HG03432 (cell line): ENCODE measurements at regions not wholly inside any gene's neighbourhood (a gene's known extent, or its start where the extent isn't known, plus 50 kb on each side); places are given as distances from the start of the nearest gene placed in this dataset.
A peak's percentile ranks its signal among the peaks of the same experiment; 100 is the strongest.

Experiments
- ATAC-seq: cut with Tn5 transposase; IDR thresholded peaks from one replicate; pipeline ENCODE4 v1.9.1; 2021; ENCODE audit warnings: mild to moderate bottlenecking, moderate library complexity; ENCODE audit not compliant: unreplicated experiment

DNA sequence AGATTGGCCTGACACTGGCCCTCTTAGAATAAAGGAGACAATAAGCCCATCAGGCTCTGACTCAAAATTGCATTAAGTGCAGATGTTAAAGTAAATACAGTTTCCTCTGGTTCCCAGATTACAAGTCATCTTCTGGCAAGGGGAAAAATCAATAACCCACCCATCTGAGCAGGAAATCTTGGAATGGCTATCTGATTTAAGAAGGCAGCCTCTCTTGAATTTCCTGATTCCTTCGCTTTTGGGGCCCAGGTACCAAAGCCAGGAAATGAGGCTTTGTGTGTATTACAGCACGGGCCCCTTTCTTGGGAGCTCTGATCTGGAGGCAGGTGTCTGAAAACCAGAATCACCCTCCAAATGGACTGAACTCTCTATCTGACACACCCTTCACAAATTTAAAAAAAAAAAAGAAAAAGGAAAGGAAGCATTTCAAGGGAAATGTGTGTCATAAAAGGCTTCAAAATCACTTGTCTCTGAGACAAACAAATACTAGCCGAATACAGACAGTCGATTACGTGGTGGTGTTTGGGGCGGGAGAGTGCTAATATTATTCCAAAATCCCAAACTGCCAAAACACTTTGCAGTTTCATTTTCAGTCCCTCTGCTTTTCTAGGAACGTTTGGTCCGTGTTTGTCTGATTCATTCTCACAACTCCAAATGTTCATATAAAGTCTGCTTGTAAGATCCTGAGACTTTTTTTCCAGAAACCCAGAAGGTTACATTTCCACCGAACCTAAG is 240.9 kb upstream of the CAMK1G start:
- ATAC-seq = no peak

DNA sequence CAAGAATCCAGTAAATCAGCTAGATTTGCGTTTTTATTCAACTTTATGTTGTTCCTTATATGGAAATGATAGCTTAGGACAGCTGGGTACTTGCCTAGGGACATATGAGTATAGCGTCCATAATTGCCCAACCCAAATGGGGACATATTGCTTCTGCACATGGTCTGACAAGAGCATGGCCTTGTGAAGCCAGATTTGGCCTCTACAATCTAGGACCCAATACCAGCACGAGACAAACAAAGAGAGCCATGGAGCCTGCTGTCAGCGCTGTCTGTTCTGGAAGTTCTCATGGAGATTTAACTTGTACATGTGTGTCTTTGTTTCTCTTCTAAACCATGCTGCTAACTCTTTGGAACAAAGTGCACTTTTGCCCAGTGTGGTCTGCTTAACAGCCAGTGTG is 240.0 kb upstream of the CAMK1G start:
- ATAC-seq = no peak

DNA sequence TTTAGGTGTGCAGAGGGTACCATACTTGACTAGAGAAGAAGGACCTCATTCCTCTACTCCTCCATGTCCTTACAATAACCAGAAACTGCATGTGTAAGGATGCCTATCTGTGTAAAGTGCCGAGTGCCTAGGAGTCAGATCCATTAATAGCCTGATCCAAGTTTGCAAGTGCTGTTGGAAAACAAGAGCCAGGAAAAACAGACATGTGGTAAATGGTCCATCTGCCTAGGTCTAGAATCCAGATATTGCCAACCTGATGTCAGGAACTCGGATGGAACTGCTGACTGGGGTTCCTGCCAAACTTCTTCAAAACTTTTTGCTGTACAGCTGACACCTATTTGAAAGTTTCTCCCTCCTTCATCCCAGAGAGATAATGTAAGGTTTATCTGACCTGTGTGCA is 239.4 kb upstream of the CAMK1G start:
- ATAC-seq = no peak

DNA sequence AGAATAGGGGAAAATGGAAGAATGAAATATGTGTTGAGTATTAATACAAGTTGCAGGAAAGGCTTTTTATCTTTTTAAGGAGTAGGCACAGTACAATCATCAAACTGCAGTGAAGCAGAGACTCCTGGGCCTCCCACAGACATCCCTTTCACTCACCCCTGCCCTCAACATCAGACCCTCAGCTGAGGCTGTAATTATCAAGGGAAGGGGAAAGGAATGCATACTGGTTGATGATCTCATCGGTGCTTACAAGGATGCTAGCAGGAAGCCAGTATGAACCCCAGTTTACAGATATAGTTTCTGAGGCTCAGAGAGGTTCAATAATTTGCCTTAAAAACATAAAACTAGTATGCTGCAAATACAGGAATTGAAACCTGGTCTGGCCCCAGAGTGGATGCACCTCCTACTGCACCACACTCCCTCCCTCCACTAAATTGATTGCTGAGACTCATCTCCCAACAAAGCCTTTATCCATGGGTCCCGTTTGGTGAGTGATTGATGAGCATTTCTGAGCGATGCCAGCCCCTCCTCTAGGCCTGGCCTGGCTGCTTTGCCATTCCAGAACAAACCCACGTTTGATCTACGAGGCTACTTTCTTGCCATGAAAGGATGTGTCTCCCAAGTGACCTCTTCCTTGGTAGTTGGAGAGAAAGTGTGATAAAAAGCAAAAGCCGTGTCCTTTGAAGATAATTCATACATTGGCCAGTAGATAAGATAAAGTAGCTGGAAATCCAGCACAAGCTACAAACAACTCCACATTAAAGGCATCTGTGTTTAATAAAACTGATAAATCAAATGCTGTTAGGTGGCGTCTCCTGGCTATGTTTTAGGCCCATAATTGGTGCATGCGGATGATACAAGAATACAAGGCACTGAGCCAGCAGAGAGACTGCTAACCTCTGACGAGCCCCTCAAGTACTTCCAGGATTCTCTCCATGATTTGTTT is 233.9 kb upstream of the CAMK1G start:
- peak; percentile 40 for ATAC-seq

DNA sequence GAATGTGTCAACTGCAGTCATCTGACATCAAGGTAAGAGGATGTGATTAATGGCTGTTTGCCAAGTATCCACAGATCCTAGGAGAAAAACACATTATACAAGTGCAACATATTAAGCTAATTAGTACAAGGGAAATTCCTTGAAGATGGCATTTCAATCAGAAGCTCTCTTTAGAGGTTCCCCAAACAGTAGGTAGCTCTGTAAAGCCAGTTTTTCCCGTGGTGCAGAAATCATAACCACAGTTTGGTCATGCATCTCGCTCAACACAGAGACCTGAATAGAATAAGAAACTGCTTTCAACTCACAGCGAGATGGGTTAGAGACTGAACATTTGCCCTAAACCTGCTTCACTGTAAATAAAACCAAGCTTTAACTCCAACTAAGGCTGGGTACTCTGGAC is 230.5 kb upstream of the CAMK1G start:
- ATAC-seq = no peak

DNA sequence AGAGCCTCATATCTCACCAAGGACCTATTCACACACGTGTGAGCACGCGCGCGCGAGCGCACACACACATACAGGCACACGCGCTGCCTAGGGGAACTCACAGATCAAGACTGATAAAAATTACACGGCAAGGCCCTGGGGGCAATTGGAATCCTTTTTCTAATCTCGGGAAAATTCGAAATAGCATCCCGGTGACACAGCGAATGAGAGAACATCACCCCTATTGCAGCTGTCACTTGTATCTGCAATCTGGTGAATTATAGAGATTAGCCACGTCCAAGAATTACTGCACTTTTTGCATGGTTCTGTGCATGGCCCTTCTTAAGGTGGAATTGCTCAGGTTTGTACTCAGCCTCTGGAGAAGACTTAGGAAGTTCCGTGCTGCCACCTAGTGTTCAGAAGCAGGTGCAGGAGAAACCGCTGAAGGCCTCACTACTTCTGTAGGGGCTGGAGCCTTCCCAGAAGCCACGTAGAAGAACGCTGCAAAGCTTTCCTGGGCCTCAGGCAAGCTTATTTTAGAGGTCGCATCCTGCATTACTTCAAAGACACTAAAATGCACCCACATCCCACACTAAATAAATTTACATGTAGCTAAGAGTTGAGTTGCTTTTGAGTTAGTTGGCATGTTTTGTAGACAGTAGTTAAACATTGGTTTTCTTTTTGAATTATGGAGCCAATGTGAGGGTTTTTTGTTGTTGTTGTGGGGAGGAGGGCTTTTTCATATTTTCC is 229.2 kb upstream of the CAMK1G start:
- ATAC-seq = peak; percentile 88

DNA sequence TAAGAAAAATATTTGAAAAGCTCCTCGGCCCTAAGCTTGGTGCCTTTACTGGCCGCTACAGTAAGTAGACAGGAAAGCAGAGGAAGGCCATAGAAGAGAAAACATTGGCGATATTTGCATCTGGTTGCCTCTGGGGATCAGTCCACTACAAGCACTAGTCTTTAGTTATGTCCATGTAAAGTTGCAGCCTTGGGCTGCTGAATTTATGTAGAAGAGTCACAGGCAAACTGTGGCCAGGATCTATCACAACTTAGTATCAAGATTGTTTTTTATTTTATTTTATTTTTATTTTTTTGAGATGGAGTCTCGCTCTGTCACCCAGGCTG is 228.7 kb upstream of the CAMK1G start:
- ATAC-seq = no peak

DNA sequence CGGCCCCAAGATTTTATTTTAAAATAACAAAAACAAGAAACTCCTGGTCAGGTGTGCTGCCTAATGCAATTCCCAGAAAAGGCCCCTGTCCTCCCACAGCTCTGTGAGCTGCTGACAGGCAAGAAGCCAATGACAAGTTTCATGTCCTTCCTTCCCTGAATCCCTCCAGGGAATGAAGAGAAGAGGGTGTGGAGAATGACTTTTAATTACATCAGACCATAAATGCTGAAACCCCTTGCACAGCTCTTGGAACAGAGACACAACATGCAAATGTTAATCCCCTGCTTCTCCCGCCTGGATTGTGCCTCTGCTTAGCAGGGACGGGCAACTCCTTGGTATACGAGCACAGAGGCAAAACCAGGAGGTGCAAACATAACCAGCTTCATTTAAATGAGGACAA is 228.1 kb upstream of the CAMK1G start:
- no peak for ATAC-seq

DNA sequence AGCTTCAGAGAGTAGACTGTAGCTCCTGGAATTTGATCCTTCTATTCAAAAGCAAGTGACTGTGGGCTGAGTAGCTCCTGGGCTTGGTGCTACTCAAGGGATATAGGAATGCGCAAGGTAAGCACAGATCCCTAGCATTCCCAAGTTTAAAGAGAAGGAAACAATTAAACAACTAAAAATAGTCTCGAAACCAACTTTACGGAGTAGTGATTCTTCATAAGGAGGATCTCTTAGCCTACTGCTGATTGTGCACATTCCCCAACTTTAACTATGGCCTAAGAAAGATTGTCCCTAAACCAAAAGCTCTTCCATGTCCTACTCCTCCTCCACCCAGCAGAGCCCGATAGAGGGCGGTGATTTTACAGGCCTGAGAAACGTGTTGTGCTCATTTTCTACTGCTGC is 226.5 kb upstream of the CAMK1G start:
- ATAC-seq = no peak

DNA sequence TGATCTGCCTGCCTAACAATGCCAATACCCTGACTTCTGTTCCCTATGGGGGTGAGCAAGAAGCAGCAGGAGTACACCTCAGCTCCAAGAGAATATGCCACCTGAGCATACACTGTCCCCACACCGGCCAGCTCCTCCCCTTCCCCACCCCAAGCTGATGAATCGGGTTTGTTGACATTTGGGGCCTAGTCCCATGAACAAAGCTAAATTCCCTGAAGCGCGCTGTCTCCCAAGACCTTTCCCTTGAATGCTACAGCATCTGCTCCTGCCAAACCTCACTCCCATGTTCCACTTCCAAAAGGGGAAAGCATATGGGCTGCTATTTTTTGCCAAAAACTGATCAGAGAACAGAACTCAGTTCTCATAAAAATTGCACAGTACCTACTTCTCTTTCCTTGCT is 220.4 kb upstream of the CAMK1G start:
- ATAC-seq = no peak

DNA sequence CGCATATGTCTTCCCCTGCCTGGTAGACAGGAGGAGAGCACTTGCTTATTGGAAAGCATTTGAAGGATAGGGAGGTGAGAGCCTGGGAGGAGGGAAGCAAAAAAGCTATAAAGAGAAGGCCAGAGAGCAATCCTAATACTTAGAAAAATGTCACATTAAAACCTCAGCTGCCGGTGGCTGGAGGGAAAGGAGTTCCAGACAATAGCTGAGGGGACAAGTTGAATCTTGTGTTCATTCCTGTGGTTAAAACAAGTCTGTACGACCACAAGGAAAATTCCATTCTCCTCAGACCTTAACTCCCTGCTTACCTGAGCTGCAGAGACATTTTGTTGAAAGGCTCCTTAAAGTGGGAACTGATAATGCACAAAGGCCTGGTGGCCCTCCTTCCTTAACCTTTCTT is 218.8 kb upstream of the CAMK1G start:
- no peak for ATAC-seq

DNA sequence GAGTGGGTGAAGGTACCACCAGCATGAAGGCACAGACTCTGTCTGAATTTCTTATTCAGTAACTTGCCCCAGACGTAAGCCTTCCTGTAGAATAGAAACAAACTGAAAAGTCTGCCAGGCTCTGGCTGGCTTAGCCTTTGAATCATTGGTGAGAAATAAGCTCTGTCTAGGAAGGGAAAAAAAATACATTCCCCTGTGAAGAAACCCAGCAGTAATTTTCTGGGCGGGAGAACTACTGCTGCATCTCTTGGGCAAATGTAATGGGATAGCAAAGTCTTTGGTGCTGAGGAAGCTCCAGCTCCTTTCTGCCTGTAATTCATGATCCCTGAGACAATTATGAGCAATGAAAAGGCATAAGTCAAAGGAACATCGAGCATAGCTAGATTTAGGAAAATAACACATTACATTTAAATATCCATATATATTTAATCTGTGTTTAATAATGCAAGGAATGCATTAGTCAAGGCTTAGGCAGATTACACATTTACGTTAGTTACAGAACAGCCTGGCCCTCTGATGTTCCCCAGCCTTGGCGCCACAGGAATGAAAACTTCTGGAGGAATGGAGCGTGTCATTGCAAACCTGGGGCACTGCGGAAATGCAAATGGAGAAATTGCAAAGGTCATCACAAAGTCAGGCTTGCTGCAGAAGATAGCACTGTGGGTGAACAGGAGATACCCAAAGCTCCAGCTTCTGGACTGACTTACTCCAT is 216.3 kb upstream of the CAMK1G start:
- ATAC-seq = no peak

DNA sequence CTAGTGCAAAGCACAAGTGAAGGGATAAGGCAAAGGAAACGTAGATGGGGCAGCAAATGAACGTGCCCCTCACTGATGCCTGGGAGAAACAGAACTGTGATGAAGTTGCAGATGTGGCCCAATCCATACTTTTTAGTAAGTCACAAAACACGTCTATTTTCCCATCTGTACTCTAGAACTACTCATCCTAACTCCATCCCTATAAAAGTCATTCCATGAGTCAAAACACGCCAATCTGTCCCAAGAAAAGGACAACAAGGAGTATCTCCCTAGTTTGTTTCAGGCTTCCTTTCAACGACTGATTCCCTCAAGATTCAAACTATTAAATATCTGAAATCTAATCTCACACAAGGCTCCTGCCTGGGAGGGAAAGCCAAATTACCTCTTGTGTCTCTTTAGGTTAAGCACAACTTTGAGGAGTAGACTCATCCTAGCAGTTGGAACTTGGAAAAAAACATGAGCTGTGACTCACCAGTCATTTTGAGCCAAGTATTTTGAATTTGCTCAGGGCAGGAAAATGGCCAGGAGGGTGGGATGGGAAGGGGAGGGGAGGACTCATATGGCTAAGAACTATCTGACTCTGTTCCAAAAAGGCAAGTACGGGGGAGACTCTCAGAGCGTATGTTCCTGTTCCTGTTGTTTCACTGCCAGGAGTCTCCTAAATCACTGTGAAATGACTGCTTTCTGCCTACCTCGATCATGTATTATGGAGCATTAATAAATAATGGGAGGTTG is 214.5 kb upstream of the CAMK1G start:
- ATAC-seq = no peak

DNA sequence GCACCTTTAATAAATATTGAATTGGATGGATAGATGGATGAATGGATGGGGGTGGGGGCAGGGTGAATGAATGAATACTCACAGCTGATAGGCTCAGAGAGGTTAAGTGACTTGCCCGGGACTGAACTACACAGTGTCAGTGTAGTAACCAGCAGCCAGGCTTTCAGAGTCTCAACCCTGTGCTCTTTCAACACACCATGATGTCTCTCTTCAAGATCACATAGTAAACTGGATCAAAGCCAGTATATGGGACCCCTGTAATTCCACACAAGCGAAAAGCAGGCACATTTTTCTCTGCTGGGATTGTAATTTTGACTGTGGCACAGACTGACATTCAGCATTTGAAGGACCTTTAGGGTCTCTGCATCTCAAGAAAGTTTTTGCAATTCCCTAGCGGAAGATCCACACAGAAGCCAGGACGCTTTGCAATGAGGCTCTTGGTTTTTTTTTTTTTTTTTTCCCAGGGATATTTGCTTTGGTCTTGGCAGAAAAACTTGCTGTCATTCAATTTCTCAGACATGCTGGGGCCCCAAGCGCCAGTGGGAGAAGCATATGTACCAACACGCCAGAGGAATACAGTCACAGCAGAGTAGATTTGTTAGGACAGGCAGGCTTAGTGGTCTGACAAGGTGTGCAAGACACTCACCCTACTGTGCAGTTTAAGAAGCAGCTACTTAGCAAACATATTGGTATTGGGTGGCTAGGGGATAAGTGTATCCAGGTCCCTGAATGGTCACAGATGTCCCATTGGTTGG is 213.1 kb upstream of the CAMK1G start:
- ATAC-seq = no peak

DNA sequence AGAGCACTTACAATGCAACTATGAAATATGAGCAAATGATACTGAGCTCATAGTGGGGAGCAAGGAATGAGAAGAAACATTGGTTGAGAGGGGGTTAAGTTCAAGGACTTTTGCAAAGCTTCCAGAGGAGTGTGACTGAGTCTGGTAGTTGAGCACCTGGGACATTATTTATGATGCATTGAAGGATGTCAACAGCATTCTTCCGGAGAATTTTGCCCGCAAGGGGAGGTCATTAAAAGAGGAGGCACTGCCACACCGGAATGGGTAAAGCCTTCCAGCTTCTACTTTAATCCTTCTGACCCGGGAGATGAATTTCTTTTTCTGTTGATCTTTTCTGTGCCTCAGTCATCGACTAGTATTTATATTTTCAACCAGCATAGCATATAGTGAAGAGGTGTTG is 208.4 kb upstream of the CAMK1G start:
- no peak for ATAC-seq

DNA sequence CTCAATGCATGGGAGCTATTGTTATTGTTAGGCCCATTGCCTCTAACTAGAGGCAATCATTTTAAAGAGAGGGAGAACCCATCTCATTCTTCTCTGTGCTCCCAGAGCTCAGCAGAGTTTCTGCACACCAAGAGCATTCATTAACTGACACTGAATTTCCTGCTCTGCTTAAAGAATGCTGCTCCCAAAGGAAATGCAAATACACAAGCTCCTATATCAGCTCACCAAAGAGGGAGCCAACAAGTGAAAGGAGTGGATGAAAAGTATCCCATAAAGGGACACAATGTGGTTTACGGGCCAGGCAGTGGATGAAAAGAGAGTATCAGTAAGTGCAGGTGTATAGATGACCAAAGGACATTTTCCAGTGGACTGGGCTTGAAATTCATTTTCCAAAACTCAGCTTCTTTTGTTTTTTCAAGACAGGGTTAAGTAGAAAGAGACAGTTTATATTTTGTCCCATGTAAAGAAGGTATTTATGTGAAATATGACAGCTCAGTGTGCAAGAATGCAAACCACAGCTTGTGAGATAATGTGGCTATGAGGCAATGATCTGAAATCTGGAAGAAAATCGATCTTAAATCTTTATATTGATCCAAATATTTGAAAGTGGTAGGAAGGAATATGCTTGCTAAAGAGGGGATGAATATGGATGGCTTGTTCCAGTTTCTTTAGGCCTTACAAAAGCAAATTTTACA is 207.7 kb upstream of the CAMK1G start:
- ATAC-seq = no peak

DNA sequence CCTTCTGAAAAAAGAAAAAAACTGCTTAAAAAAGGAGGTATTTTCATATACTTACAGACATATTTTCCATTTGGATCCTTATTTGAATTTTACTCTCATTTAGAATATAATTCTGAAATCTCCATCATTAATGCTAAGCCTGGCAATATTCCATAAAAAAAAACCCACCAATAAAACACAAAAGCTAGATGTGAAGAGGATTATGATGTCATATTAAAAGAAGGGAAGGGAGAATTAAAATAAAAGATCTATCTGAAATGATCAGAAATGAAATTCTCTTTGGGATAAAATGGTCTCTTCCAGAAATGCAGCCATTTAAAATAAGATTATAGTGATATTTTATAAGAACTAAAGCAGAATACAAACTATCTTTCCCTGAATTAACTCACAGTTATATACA is 206.7 kb upstream of the CAMK1G start:
- no peak for ATAC-seq

DNA sequence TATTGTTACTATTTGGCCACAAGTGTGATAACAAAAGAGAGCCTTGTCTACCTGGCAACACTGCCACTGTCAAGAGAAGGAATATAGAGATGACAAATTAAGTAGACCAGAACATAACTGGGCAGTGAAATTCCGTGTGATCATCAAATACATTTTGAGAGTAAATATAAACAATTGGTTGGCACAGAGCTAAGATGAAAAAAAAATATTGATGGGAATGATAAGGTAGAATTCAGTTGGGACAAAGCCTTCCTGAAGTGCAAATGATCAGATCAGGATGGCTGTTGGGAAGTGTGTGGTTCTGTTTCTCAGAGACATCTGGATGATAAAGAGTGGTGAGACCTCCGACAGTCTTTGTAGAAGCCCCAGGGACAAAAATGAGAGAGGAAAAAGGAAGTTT is 205.5 kb upstream of the CAMK1G start:
- ATAC-seq = no peak

DNA sequence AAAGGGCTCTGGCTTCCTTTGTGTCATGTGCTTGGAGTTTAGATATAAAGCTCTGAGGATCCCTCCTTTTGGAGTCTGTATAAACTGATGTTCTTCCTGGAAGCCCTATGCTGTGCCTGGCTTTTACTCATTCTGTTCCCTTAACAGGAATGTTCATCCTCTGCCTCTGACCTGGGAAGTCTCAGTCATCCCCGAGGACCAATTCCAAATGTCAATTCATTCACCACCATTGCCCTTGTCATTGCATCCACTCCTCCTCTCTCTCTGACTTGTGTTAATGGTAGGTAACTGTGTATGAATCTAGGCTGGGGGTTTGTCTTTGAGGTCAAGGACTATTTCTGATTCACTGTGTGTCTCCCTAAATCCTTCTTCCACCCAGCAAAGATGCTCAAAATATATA is 204.2 kb upstream of the CAMK1G start:
- no peak for ATAC-seq
